ENCODE measurements at regions not wholly inside any gene's neighbourhood (a gene's known extent, or its start where the extent isn't known, plus 50 kb on each side); places are given as distances from the start of the nearest gene placed in this dataset.

DNA sequence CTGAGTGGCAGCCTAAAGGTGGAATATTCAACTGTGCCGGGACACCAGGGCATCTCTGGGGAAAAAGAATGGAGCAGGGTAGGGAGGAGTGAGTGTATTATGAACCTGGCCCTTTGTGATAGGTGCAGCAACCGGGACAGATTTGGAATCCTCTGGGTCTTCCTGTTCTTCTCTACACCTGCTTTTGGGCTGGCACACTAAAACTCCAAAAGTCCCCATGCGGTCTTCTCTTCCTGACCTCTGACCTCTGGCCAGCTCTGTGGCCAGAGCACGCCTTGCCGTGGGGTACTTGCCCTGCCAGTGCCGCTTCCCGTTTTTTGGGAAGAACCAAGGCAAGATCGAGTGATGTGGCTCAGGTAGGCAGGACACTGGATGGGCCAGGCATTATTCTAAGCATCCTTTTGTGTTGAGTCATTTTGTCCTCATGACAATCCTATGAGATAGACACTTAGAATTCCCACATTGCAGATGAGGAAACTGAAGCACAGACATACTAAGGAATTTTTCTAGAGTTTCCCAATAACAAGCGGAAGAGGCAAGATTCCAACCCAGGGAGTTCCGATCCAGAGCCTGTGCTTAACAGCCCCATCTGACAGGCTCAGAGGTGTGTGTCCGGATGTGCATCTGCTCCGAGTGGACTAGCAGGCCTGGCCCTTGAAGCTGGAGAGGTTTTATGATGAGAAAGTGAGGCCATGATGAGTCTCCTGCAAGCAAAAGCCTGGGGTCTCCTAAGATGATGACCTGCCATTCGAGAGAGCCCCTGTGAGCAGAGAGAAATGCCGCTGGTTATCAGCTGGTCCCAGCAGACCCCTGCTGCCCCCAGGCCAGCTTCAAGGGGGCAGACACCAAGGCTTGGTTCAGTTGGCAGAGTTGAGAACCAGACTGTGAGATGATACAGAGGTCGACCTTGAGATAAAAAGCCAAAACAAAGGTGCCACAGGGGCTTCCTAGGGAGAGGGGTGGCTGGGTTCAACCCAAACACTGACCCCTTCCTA, 67.9 kb upstream of the ESRRB start:
- DNase-seq = no peak

DNA sequence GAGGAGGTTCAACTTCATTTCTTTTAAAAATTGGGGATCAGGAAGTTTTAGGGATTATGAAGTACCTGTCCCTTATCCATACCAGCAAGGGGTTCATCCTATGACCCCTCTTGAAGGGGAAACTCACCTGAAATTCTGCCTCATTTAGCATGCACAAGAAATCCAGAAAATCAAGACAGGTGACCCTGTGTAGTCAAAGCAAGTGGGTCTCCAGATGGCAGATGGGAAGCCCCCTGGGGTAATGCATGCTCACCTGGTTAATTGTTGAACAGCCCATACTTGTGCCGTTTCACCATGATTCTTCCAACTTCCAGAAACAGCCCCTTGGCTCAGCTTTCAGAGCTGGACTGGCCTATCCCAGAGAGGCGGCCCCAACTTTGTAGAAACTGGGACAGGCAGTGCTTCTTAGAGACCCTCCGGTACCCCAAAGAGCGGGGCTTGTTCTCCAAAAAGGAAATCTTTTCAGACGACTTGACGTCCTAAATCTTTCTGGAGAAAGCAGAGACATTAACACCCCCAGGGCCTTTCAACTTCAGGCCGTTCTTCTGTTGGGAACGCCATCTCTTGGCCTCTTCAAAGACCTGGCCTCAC, 66.3 kb upstream of the ESRRB start:
- DNase-seq = no peak

DNA sequence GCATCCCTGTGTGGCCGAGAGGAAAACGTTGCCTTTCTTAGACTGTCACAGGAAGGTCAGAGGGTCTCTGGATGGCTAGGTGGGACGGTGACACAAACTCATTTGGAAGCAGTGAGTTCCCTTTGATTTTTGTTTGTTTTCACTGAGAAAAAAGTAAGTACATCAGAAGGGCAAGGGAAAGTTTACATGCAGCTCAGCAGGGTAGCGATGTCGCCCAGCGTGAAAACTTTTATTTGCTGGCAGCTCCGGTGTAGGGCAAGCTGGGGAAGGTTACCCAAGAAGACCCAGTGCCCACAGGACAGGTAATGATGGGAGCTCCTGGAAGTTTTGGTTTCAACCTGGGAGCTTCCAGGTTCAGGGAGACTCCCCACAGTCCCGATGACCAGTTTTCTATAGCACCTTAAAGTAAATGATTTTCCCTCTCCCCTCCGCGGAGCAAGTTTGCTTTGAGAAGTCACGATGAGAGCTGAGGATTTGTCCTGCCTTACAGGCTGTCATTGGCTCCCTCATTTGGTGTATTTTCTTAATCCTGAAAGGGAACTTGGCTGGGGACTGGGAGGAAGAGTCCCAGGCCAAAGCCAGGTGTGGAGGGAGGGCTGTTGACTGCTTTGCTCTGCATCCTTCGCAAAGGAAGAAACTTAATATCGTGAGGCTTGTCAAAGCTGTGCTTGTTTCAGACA, 64.7 kb upstream of the ESRRB start:
- no peak for DNase-seq

DNA sequence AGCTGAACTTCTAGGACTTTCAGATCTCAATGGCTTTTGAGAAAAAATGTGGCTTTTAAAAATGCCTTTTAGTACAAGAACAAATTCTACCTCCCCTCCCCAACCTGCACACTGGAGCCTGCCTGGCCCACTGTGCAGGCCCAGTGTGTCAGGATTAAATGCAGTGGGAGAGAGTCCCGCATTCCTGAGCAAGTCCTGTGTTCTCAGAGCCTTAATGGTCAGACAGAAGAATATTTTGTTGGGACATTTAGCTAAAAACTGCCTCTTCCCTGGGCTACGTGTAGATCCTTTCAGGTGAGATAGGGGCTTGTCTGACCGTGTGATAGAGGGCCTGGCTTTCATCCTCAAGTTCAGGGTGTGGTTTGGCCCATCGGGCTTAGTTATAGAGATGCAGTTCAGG, 63.1 kb upstream of the ESRRB start:
- DNase-seq = no peak

DNA sequence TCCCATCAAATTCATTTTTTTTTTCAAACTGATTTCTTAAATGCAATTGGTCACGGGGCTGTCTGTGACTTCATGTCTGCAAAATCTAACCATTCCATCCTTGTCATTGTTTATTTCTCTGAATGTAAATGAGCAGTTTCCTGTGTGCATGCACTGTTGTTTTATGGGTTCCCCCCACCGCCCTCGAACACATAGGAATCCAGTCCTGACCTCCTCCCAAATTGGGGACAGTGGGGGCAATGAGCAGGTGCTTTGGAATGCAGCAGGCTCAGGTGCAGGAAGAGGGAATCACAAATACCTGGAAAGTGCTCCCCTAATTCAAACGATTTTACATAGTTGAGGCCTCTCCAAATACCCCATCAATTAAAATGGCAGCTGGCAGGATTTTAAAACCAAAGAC, 62.6 kb upstream of the ESRRB start:
- no peak for DNase-seq

DNA sequence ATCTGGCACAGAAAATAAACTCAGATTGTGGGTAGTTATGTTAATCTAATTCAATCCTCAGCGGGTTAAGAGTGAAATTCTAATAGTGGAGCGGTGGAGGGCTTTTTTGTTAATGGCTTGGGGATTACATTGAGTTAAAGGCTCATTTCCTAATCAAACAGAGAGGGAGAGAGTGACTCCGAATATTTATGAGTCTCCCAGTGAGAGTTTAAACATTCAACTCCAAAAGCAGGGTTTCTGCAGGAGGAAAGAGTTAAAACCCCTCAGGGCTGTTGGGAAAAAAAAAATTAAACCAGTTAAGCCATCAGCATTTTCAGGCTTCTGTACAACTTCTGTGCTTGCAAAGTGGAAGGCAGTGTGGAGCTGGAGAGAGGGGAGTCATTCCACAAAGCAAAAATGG, 62.1 kb upstream of the ESRRB start:
- DNase-seq = no peak

DNA sequence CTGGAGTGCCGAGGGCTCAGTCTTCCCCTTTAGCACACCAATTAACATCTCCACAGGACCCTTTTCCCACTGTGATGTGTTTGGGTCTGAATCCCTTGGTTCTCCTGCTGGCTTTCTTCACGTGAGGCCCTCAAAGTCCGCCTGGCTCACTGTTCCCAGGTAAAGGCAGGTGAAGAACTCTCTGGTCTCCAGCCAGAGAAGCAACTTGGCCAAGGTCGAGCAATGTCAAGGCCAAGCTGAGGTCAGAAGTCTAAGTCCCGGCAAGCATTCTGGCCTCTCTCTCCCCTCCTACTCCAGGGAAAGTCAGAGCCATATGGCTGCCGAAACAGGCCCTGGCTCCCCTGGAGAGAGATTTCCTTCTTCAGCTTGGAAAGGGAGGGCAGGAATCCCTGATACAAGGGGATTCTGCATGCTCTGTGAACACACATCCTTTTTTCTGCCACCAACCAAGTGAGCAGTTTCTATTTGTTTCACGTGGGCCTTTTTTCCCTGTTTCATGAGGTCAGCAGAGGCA, 61.4 kb upstream of the ESRRB start:
- no peak for DNase-seq

DNA sequence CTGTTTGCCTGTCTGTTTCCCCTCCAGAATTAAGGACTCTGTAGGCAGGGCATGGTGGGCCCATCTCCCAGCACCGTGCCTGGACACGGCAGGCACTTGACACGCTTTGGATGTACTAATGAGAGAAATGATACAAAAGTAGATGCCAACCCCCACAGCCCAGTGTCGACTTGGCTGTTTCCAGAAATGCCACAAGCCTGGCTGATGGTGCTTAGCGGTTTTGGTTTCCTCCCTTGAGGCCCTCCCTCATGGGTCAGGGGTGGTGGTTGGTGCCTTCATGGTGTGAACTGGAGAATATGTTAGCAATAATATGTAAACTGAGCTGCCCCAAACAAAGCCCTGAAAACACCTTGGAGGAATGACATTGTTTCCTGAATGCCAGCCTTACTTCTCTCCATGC, 55.5 kb upstream of the ESRRB start:
- no peak for DNase-seq

DNA sequence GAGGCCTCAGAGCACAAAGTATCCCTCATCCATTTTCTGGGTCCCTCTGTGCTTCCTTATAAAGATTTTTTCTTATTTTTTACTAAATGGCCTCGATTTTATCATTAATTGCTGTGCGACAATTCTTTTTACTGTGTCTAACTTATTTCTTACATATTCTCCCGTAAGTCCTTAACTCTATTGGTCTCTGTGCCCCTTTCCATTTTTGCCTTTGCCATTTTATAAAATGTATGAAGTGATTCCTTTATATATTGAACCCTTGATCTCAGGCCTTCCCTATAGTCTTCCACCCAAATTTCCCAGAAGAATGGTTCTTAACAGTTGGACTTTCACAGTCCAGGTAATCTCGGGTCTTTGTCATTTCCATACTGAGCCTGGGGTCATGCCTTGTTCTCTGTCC, 55.0 kb upstream of the ESRRB start:
- no peak for DNase-seq

DNA sequence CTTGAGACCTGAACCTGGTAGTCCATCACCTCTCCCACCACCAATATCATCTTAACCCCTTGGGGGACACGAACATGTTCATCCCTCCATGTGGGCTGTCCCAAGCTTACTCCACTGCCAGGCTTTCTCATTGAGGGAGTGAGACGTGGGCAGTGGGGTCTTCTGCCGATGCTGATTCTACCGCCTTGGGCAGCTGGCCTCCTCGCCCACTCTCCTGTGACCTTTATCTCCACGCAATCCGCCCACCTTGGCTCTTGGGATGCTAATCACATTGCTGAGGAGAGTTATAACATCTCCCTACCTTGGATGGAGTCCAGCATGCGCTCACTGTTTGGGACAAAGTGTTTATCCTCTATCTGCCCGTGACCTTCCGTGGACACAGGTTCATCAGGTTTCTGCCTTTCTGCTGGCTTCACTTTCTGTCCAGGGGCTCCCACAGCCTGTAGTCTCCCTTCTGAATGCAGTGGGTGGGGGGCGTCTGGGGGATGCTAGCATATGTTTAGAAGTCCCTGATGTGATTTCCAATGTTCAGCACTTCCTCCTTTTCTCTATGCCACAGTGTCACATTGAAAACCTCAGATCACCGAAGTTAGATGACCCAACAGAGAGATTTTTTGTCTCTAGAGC, 53.2 kb upstream of the ESRRB start:
- DNase-seq = no peak

DNA sequence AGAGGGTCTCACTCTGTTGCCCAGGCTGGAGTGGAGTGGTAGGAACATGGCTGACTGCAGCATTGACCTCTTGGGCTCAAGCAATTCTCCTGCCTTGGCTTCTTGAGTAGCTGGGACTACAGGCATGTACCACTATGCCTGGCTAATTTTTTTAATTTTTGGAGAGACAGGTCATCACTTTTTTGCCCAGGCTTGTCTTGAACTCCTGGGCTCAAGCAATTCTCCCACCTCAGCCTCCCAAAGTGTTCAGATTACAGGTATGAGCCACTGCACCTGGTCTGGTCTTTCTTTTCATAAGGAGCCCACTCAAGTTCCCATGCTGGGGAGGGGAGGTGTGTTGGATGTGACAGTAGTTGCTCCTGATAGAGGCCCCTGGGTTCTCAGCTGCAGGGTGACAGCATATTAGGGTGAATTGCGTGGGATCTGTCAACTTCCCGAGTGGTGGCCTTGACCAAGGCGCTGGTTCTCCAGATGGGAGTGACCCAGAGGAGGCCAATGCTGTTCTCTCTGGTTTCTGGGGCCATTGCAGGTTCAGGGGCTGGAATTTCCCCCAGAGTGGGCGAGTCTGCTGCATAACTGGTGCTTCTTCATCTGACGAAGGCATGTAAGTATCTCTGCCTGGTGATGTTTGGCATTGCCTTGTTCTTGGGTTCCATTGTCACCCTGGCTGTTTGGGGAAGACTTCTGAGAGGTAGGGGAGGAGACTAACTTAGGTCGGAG, 52.4 kb upstream of the ESRRB start:
- DNase-seq = no peak

DNA sequence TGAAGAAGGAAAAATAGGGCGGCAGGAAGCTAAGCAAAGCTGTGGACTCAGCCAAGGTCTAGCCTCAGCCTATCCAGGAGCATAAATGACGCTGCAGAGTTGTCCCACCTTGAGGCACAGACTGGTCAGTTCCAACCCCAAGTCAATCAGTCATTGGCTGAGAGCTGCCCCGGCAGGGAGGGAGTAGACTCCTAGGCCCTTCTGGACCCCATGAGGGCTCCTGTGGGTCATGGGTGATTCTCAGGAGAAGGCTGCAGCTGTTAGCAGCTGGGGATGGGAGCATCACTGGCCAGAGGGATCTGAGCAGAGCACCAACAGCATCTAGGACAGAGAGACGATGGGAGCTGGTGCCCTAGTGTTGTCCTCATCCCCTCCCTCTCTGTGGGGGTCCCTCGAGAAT, 51.8 kb upstream of the ESRRB start:
- DNase-seq = no peak

Data from COR-L47 (cell line).